ENCODE measurements at regions not wholly inside any gene's neighbourhood (a gene's known extent, or its start where the extent isn't known, plus 50 kb on each side); places are given as distances from the start of the nearest gene placed in this dataset.

GRCh38 chr12:43286986-43287385, 265.0 kb downstream of the ADAMTS20 start:
- TF ChIP-seq MYC (IDR thresholded peaks at IDR 0.05; ENCODE audit: low read depth, low read length): no peak
- TF ChIP-seq CTCF (IDR thresholded peaks at IDR 0.05; ENCODE audit: extremely low read depth in 1 of 2, insufficient read depth in 1 of 2, low read depth in 1 of 2, low read length in 2 of 2): no peak
- TF ChIP-seq POLR2A (IDR thresholded peaks at IDR 0.05; ENCODE audit: low read depth, low read length): no peak
- TF ChIP-seq POLR2AphosphoS5 (IDR thresholded peaks at IDR 0.05; ENCODE audit: insufficient read depth, low read depth, low read length): no peak
- no peak for TF ChIP-seq EZH2 (IDR thresholded peaks at IDR 0.05; ENCODE audit: borderline replicate concordance, low read depth, low read length, severe bottlenecking)

All from endothelial cell of umbilical vein (primary cell).